ENCODE measurements at regions not wholly inside any gene's neighbourhood (a gene's known extent, or its start where the extent isn't known, plus 50 kb on each side); places are given as distances from the start of the nearest gene placed in this dataset.

DNA sequence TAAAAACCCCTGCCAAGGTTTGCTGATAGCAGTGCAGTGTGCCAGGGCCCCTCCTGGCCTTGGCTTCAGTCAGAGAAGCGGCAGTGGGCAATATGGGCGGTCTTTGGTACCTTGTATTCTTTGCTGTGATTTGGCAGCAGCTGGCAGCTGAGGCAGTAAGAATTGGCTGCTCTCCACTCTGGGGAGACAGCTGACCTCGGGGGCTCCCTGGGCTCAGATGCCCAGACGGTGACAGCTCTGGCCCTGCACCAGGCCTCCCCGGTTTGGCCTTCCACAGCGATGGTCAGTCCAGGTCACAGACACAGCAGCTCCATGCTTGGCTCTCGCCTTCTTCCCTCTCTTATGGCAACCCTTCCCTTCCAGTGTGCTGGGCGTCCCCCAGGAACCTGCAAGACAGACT is 330.9 kb downstream of the BCOR start:
- TF ChIP-seq, protein P1, sequence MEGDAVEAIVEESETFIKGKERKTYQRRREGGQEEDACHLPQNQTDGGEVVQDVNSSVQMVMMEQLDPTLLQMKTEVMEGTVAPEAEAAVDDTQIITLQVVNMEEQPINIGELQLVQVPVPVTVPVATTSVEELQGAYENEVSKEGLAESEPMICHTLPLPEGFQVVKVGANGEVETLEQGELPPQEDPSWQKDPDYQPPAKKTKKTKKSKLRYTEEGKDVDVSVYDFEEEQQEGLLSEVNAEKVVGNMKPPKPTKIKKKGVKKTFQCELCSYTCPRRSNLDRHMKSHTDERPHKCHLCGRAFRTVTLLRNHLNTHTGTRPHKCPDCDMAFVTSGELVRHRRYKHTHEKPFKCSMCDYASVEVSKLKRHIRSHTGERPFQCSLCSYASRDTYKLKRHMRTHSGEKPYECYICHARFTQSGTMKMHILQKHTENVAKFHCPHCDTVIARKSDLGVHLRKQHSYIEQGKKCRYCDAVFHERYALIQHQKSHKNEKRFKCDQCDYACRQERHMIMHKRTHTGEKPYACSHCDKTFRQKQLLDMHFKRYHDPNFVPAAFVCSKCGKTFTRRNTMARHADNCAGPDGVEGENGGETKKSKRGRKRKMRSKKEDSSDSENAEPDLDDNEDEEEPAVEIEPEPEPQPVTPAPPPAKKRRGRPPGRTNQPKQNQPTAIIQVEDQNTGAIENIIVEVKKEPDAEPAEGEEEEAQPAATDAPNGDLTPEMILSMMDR (optimal IDR thresholded peaks at IDR 0.05 in 1 of 3, IDR thresholded peaks at IDR 0.05 in 1 of 3, conservative IDR thresholded peaks at IDR 0.05 in 1 of 3; ENCODE audit: extremely low read depth in 1 of 3, insufficient read depth in 2 of 3, low read length in 3 of 3), result no peak
- TF ChIP-seq EZH2 (IDR thresholded peaks at IDR 0.05; ENCODE audit: low read length), result no peak

Data from keratinocyte (primary cell).